ENCODE measurements at regions not wholly inside any gene's neighbourhood (a gene's known extent, or its start where the extent isn't known, plus 50 kb on each side); places are given as distances from the start of the nearest gene placed in this dataset.
"Not testable (repeated sequence)": the region's sequence is repeated elsewhere in the genome, so short reads cannot be mapped to it uniquely, and the experiment has no call there.

GRCh38 chr7:101146-102046 lies 91.0 kb upstream of the FAM20C start:
- DNase-seq (ENCODE audit: low read depth in 3 of 3) = no peak

GRCh38 chr7:102047-102711 lies 90.2 kb upstream of the FAM20C start:
- DNase-seq (ENCODE audit: low read depth in 3 of 3) = no peak

GRCh38 chr7:102721-103120 lies 89.7 kb upstream of the FAM20C start:
- DNase-seq (ENCODE audit: low read depth in 3 of 3) = no peak

GRCh38 chr7:103981-104380 lies 88.4 kb upstream of the FAM20C start:
- not testable (repeated sequence) for DNase-seq (ENCODE audit: low read depth in 3 of 3)

GRCh38 chr7:105002-105401 lies 87.4 kb upstream of the FAM20C start:
- DNase-seq (ENCODE audit: low read depth in 3 of 3) = no peak

- no peak for DNase-seq (ENCODE audit: low read depth in 3 of 3)
These were observed 86.0 kb upstream of the FAM20C start for GRCh38 chr7:106356-106755.

- DNase-seq (ENCODE audit: low read depth in 3 of 3) = no peak
These were observed 85.1 kb upstream of the FAM20C start for GRCh38 chr7:107233-107632.

- no peak for DNase-seq (ENCODE audit: low read depth in 3 of 3)
These were observed 84.5 kb upstream of the FAM20C start for GRCh38 chr7:107907-108306.

GRCh38 chr7:109094-109493 lies 83.3 kb upstream of the FAM20C start:
- DNase-seq (ENCODE audit: low read depth in 3 of 3) = no peak

- DNase-seq (ENCODE audit: low read depth in 3 of 3) = no peak
These were observed 82.3 kb upstream of the FAM20C start for GRCh38 chr7:109898-110556.

GRCh38 chr7:110557-111232 lies 81.7 kb upstream of the FAM20C start:
- DNase-seq (ENCODE audit: low read depth in 3 of 3) = no peak

- no peak for DNase-seq (ENCODE audit: low read depth in 3 of 3)
These were observed 80.8 kb upstream of the FAM20C start for GRCh38 chr7:111591-111990.

- no peak for DNase-seq (ENCODE audit: low read depth in 3 of 3)
These were observed 79.5 kb upstream of the FAM20C start for GRCh38 chr7:112881-113280.

GRCh38 chr7:115274-115911 lies 77.0 kb upstream of the FAM20C start:
- DNase-seq (ENCODE audit: low read depth in 3 of 3) = no peak

- DNase-seq (ENCODE audit: low read depth in 3 of 3) = no peak
These were observed 76.0 kb upstream of the FAM20C start for GRCh38 chr7:116188-116981.

GRCh38 chr7:117836-118614 lies 74.3 kb upstream of the FAM20C start:
- DNase-seq (ENCODE audit: low read depth in 3 of 3) = no peak

- no peak for DNase-seq (ENCODE audit: low read depth in 3 of 3)
These were observed 73.6 kb upstream of the FAM20C start for GRCh38 chr7:118615-119391.

GRCh38 chr7:119392-120163 lies 72.8 kb upstream of the FAM20C start:
- DNase-seq (ENCODE audit: low read depth in 3 of 3) = no peak

Measured in stimulated activated CD4-positive, alpha-beta T cell treated with anti-CD3 and anti-CD28 coated beads, TNF-alpha, amount 100 ng/mL, for 24 hours (primary cell).